ENCODE measurements at regions not wholly inside any gene's neighbourhood (a gene's known extent, or its start where the extent isn't known, plus 50 kb on each side); places are given as distances from the start of the nearest gene placed in this dataset.

DNA sequence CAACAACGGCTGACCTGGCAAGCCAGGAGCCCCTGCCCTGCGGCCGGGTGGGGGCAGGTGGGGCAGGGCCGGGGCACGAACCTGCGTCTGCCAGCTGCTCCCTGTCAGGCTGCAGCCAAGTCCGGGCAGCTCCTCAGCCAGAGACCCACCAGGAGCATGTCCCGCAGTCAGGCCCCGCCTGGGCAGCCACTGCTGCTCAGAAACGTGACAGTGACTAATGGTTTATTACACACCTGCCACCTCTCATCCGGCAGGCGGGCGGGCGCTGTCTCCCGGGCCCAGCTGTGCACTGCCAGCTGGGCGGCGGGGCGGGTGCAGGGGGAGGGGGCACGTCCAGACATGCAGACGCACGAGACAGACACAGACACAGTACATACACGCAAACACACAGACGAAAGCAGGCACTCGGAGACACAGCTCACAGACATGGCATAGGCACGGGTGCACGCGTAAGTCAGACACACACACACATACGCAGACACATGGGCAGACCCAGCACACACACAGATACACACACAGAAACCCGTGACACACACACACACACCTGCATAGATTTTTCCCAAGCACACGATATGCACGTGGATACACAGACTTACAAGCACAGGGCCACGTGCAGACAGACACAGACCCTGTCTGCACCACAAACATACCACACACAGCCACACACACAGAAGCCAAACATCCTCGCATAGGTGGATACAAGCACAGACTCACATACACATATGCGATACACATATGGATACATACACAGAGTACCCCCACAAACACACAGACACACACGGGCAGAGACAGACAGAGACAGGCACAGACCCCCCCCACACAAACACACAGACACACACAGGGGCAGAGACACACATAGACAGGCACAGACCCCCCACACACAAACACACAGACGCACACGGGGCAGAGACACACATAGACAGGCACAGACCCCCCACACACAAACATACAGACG lies 248.3 kb upstream of the CIBAR2 start:
- TF ChIP-seq CTCF (IDR thresholded peaks at IDR 0.05; ENCODE audit: low read depth, low read length) (no peak), EZH2phosphoT487 (IDR thresholded peaks at IDR 0.05; ENCODE audit: low read depth) (no peak)
